Thymus (tissue), 11 donors: ENCODE measurements at regions not wholly inside any gene's neighbourhood (a gene's known extent, or its start where the extent isn't known, plus 50 kb on each side); places are given as distances from the start of the nearest gene placed in this dataset.

ENCODE experiments used
- DNase-seq, 9 donors: peaks; one replicate each; pipeline ENCODE4 v3.0.0-alpha.2; 2013; ENCODE audit warnings: low spot score in 9 of 9, low read depth in 6 of 9, missing footprints in 1 of 9
- H3K27ac ChIP-seq, 2 donors: one replicate each; pipeline ENCODE4 v1.5.1; 2013; ENCODE audit warnings: control low read depth in 1 of 2, low read depth in 1 of 2, low read length in 1 of 2, mild to moderate bottlenecking in 1 of 2, moderate library complexity in 1 of 2
- H3K27me3 ChIP-seq, 2 donors: one replicate each; pipeline ENCODE4 v1.5.1; 2013; ENCODE audit warnings: low read length in 1 of 2; ENCODE audit not compliant: control insufficient read depth in 2 of 2, insufficient read depth in 1 of 2
- H3K36me3 ChIP-seq, 2 donors: one replicate each; pipeline ENCODE4 v1.5.1; 2013; ENCODE audit warnings: low read length in 1 of 2, mild to moderate bottlenecking in 1 of 2, moderate library complexity in 1 of 2; ENCODE audit not compliant: control insufficient read depth in 2 of 2, insufficient read depth in 2 of 2
- H3K4me1 ChIP-seq, 2 donors: one replicate each; pipeline ENCODE4 v1.5.1; 2013; ENCODE audit warnings: low read length in 2 of 2; ENCODE audit not compliant: control insufficient read depth in 2 of 2, insufficient read depth in 2 of 2
- H3K4me3 ChIP-seq, 2 donors: one replicate each; pipeline ENCODE4 v1.5.1; 2013; ENCODE audit warnings: low read length in 2 of 2, control low read depth in 1 of 2, mild to moderate bottlenecking in 1 of 2
- H3K9me3 ChIP-seq, 2 donors: one replicate each; pipeline ENCODE4 v1.5.1; 2013; ENCODE audit warnings: low read length in 1 of 2, mild to moderate bottlenecking in 1 of 2; ENCODE audit not compliant: control insufficient read depth in 2 of 2, insufficient read depth in 1 of 2
- WGBS: extraction: QIAGEN DNeasy Blood & Tissue Kit; methylation state at CpG from one replicate; pipeline ENCODE4 v1.1.7; 2013; 5-methylcytosine and 5-hydroxymethylcytosine counted together
- donor health status: healthy.

DNA sequence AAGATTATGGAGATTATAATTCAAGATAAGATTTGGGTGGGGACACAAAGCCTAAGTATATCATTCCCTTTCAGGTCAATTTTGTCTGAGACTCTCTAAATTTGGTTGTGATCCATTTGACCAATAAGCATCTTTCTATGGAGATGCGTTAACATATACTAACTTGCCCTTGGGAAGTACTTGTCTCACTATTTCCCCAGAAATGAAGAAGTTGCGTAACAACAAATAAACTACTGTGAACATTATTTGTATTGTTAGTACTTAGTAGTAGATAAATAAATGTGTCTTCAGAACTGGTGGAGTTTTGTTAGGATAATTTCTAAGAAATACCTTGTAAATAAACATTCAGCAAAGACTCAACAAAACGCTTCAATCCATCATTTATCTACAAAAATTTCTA is 127.3 kb upstream of the LYZL2 start:
- H3K9me3 ChIP-seq: no peaks in the 10 kb centered on the region
- no peaks in the 10 kb centered on the region for H3K4me1 ChIP-seq
- H3K27ac ChIP-seq: no peak overlapping the region
- no peaks in the 10 kb centered on the region for H3K27me3 ChIP-seq
- H3K36me3 ChIP-seq: no peaks in the 10 kb centered on the region
- no peak for DNase-seq
- H3K4me3 ChIP-seq: no peak overlapping the region
- 98% methylated on average over 3 of the region's 3 CpGs for WGBS

DNA sequence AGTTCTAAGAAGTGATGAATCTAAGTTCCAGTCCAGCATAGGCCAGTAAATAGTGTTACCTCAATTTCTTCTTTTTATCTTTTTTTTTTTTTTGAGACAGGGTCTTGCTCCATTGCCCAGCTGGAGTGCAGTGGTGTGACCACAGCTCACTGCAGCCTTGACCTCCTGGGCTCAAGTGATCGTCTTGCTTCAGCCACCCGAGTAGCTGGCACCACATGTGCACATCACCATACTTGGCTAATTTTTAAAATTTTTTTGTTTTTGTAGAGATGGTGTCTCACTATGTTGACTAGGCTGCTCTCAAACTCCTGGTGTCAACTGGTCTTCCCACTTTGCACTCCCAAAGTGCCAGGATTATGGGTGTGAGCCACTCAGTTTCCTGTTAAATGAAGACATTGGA is 126.6 kb upstream of the LYZL2 start:
- DNase-seq: no peak
- H3K27ac ChIP-seq: no peak overlapping the region
- no peak overlapping the region for H3K4me3 ChIP-seq
- no peaks in the 10 kb centered on the region for H3K36me3 ChIP-seq
- H3K4me1 ChIP-seq: peaks cover 0 to 5% of the 10 kb centered on the region in 2 donors
- H3K9me3 ChIP-seq: no peaks in the 10 kb centered on the region
- 98% methylated on average over 2 of the region's 2 CpGs for WGBS
- H3K27me3 ChIP-seq: no peaks in the 10 kb centered on the region

DNA sequence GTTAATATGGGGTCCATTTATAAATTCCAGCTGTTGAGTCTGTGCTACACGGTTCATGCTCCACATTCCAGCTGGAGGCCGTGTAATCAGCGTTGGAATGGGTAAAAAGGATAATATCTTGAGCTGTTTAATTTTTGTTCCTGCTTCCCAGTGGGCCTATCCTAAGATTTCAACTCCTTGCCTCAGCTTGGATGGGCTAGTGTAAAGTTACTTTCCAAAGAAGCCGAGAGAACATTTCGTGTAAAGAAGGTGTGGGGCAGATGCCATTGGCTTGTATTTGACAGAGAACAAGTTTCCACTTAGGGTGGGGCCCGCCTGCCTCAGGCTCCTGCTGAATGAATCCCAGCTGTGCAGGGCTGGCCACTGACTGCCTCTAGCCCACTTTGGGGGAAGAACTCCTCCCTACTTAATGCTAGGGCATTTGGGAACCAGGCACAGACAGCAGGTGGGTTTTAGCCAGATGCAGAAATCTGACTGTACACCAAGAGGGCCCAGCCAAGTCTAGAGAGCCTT is 125.9 kb upstream of the LYZL2 start:
- Histone ChIP-seq H3K9me3 (no peaks in the 10 kb centered on the region), H3K27me3 (no peaks in the 10 kb centered on the region), H3K27ac (no peak overlapping the region), H3K4me3 (no peak overlapping the region), H3K4me1 (peaks cover 2 to 10% of the 10 kb centered on the region in 2 donors), H3K36me3 (no peaks in the 10 kb centered on the region)
- 95% methylated on average over 6 of the region's 6 CpGs for WGBS
- DNase-seq: no peak

DNA sequence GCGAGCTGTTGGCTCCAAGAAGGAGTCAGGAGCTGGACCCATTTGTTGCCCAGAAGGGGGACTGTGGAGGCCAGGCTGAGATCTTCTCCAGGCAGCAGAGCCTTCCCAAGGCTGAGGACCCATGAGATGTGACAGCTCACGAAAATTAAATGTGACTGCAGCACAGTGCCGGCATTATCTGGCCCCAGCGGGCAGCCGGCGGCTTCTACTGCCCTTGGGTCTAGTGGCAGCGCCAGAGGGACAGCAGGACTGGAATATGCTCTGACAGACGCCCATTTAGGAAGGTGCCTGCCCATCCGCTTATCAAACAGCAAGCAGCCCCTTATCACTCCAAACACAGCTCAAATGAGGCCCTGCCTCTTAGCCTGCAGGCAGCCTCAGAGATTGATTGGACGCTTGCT is 122.9 kb upstream of the LYZL2 start:
- Histone ChIP-seq H3K4me1 (peaks cover 3 to 18% of the 10 kb centered on the region in 2 donors), H3K36me3 (no peaks in the 10 kb centered on the region), H3K27me3 (no peaks in the 10 kb centered on the region), H3K27ac (no peak overlapping the region), H3K9me3 (no peaks in the 10 kb centered on the region), H3K4me3 (no peak overlapping the region)
- no peak for DNase-seq
- WGBS: 95% methylated on average over 10 of the region's 10 CpGs

DNA sequence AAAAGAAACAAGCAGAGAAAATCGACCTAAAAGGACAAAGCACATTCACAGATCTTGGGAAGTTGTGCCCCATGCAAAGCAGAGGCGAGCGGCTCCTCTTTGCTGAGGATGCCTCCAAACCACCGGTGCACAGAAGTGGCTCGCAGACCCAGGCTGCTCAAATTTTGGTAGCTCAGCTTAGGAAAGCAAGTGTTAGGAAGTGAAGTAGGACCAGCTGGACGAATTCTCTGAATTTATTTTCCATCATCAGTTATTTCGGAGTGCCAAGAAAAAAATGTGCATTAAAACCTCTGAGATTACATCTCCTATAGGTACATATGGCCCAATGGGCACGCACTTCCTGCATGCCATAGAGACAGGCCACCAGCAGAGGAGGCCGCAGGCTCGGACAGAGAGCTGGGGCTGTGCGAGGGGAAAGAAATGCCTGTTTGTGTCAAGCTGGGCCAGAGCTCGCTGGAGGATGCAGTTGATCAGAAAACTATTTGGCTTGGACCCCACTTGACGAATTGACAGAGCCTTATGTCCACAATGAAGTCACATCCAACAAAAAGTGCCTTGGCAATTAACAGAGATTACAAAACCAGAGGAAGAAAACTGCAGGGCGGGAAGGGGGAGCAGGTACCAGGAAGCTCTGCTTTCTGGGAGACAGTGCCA is 122.3 kb upstream of the LYZL2 start:
- H3K4me3 ChIP-seq: no peak overlapping the region
- H3K4me1 ChIP-seq: peaks cover 3 to 18% of the 10 kb centered on the region in 2 donors
- peak in 5 of 9 donors; percentile 40 to 86 (median 53) for DNase-seq

DNA sequence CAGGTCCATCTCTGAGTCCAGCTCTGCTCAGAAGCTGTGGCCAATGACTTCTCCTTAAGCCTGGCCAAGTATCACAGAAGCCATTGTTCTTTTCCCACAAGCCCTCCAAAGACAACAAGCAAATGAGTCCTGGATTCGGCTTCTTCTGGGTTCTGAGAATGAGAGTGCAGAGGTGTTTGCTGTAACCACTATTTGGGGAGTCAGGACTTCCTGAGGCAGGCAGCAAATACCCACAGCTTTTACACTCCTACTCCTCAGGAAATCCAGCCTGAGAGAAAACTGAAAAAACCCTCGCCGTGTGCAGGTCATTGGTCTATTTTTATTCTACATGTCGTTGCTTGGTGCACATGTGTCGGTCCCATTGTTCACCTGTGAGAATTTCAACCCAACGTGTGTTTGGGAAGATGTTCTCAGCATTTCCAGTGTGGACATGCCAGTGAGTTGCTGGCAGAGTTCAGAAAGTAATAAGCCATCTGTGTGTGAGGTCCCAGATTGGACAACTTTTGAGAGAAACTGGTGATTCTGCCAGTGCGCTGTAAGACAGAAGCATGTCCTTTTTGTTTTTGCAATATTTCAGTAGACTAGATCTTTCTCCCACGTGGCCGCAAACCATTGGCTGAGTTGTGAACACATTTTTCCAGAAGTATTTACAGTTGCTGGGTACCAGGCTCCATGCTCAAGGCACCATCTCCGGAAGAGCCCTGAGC is 121.6 kb upstream of the LYZL2 start:
- WGBS: 35% methylated on average over 10 of the region's 10 CpGs
- Histone ChIP-seq H3K9me3 (no peaks in the 10 kb centered on the region), H3K36me3 (no peaks in the 10 kb centered on the region), H3K27ac (no peak overlapping the region), H3K27me3 (no peaks in the 10 kb centered on the region), H3K4me1 (peaks cover 3 to 18% of the 10 kb centered on the region in 2 donors), H3K4me3 (no peak overlapping the region)
- DNase-seq: peak in 3 of 9 donors; percentile 4 to 38 (median 6)

More for the DNA sequence above, 122.3 kb upstream of the LYZL2 start:
- no peaks in the 10 kb centered on the region for H3K9me3 ChIP-seq
- WGBS: 89% methylated on average over 14 of the region's 14 CpGs
- no peaks in the 10 kb centered on the region for H3K27me3 ChIP-seq
- no peaks in the 10 kb centered on the region for H3K36me3 ChIP-seq
- no peak overlapping the region for H3K27ac ChIP-seq

DNA sequence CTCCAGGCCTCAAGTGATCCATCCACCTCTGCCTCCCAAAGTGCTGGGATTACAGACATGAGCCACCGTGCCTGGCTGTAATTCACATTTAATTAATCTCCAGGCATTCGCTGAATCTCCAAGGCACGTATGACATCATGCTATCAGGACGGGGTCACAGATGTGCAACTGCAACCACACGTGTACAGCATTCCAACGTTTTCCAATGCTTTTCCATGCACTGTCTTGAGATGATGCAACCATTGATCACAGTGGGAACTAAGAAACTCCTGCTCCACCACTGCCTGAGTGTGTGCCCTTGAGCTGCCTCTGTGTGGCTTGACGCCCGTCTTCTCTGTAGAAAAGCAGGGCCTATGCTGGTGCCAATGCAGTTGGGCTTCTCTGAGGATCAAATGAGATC is 119.8 kb upstream of the LYZL2 start:
- Histone ChIP-seq H3K4me3 (no peak overlapping the region), H3K4me1 (peaks cover 3 to 18% of the 10 kb centered on the region in 2 donors), H3K36me3 (no peaks in the 10 kb centered on the region), H3K9me3 (no peaks in the 10 kb centered on the region), H3K27ac (no peak overlapping the region), H3K27me3 (no peaks in the 10 kb centered on the region)
- DNase-seq: no peak
- WGBS: 96% methylated on average over 8 of the region's 8 CpGs

DNA sequence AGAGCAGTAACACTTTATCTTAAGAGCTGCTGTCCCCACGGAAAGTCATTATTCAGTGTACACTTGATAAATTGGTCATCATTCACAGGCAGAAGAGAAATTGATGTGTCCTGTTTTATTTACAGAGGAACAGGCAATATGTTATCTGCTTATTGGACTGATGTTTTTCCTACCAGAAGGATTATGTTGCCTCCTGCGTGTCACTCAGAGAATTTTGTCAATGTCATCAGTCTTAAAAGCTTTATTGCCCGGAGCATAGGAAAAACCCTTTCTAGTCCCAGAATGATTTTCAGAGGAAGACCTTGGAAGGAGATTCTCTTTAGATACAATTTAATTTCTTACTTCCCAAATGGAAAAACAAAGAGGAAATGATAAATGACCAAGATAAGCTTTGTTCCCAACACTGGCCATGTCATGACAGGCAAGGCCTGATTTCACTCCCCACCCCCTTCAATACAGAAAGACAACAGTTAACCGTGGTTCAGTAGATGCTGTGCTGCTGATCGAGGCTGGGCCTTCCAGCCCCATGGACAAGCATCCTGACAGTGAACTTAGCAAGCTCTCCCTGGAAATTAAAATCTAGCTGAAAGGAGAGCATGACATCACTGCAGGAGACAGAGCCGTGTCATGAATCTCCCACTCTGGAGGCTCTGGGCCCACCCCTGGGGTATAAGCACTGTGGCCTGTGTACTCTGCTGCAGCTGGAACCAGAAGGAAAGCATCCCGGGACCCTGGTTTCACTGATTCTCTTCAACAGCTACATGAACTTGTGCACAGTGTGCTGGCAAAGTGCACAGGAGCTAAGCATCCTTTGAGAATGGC is 118.8 kb upstream of the LYZL2 start:
- H3K4me1 ChIP-seq: peaks cover 3 to 18% of the 10 kb centered on the region in 2 donors
- H3K36me3 ChIP-seq: no peaks in the 10 kb centered on the region
- no peaks in the 10 kb centered on the region for H3K27me3 ChIP-seq
- WGBS: 94% methylated on average over 7 of the region's 7 CpGs
- peaks cover 0 to 5% of the 10 kb centered on the region in 2 donors for H3K9me3 ChIP-seq
- DNase-seq: no peak
- H3K27ac ChIP-seq: no peak overlapping the region
- H3K4me3 ChIP-seq: no peak overlapping the region

DNA sequence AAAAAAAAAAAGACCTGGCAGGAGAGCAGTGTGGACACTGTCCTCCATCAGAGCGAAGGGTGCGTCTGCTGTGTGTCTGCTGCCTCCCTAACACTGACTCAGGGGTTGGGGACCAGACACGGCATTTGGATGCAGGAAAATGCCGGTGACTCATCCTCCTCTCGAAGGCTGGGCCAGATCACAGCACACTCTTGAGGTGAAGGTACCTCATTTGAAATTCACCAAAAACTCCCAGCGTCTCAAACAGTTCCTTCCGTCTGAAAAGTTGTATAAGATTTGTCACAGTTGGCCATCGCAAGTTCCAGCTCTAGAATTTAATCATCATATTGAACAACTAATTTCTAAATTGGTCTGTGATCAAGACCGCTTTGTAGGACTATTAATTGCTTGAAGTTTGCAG is 118.1 kb upstream of the LYZL2 start:
- no peak overlapping the region for H3K27ac ChIP-seq

More for the DNA sequence above, 118.1 kb upstream of the LYZL2 start:
- no peak for DNase-seq
- 92% methylated on average over 9 of the region's 9 CpGs for WGBS
- no peaks in the 10 kb centered on the region for H3K27me3 ChIP-seq
- peaks cover 3 to 18% of the 10 kb centered on the region in 2 donors for H3K4me1 ChIP-seq
- peaks cover 0 to 5% of the 10 kb centered on the region in 2 donors for H3K9me3 ChIP-seq
- no peaks in the 10 kb centered on the region for H3K36me3 ChIP-seq
- H3K4me3 ChIP-seq: no peak overlapping the region
